Motor neuron (in vitro differentiated cells): ENCODE measurements at regions not wholly inside any gene's neighbourhood (a gene's known extent, or its start where the extent isn't known, plus 50 kb on each side); places are given as distances from the start of the nearest gene placed in this dataset.

Source experiments
- ATAC-seq, 8 experiments: fragments of 200-7000 bp; cut with Tn5 transposase; replicated peaks in 6 of 8; 2 replicates each; pipeline ENCODE4 v1.8.0; 2021; ENCODE audit warnings: mild to moderate bottlenecking in 8 of 8, moderate library complexity in 8 of 8
- H3K27ac ChIP-seq, 2 donors: fragments of 250-450 bp; sonication (Bioruptor Pico); 2 replicates each; pipeline ENCODE4 v1.9.0; 2021; ENCODE audit warnings: antibody characterized with exemption in 2 of 2, mild to moderate bottlenecking in 2 of 2, moderate library complexity in 1 of 2
- H3K4me1 ChIP-seq, 2 donors: fragments of 250-450 bp; sonication (Bioruptor Pico); replicated peaks in 1 of 2; 2 replicates each; pipeline ENCODE4 v1.6.1; 2021; ENCODE audit warnings: antibody characterized with exemption in 2 of 2, mild to moderate bottlenecking in 2 of 2, moderate library complexity in 1 of 2
- H3K4me3 ChIP-seq, 5 donors: fragments of 250-450 bp; sonication (Bioruptor Pico); 2 replicates each; pipeline ENCODE4 v1.9.0; 2021; ENCODE audit warnings: antibody characterized with exemption in 5 of 5, mild to moderate bottlenecking in 5 of 5, moderate library complexity in 4 of 5
- WGBS, 10 experiments: fragments of 450-650 bp; shearing (Covaris generic); methylation state at CpG; one replicate each; pipeline ENCODE4 v1.0.0; 2022; 5-methylcytosine and 5-hydroxymethylcytosine counted together
- in situ Hi-C, 9 experiments: fragments of 400-800 bp; cut with MboI; loops; one replicate each; pipeline ENCODE4 v1.15.0; 2021; ENCODE audit warnings: low sequenced_read_pairs in 9 of 9, low pct_unique_long_range_greater_than_20kb in 2 of 9; ENCODE audit not compliant: unreplicated experiment in 9 of 9

GRCh38 chr15:87573039-87573438 lies 683.5 kb downstream of the NTRK3 start:
- 28 to 84% (median 59%) methylated on average over 2 to 6 of the region's 6 CpGs; no CpG with 5 or more reads in 2 of the 10 experiments for WGBS, 10 experiments
- H3K4me3 ChIP-seq: no peak overlapping the region
- no peak overlapping the region for H3K27ac ChIP-seq
- in situ Hi-C loops: no loop called here
- peaks cover 15 to 16% of the 10 kb centered on the region in 2 donors for H3K4me1 ChIP-seq
- peak in 5 of 8 experiments; percentile 7 to 67 (median 64) for ATAC-seq

DNA sequence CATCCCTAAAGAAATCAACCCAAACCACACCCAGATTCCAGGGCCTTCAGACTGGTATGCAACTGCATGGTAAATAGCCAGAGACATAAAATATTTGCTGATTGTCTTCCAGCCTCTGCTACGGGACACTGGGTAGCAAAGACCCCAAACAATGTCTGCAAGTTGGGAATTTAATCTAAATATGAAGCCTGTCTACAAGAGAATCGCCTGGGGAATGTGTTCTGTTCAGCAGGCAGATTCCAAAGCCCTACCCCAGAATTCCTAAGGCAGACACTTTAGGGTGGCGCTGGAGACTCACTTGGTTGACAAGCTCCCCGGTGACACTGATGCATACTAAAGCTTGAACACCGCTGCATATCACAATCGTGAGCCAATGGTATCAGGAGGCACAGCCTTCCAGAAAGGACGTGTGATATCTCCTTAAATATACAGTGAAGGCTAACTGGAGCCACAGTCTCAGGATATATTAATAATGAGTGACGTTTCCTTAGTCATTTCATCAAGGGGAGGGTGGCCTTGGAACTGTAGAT lies 684.1 kb downstream of the NTRK3 start:
- in situ Hi-C loops: no loop called here
- WGBS, 10 experiments: 25 to 100% (median 66%) methylated on average over 1 to 8 of the region's 8 CpGs; no CpG with 5 or more reads in 3 of the 10 experiments
- H3K27ac ChIP-seq: no peak overlapping the region
- peak in 7 of 8 experiments; percentile 3 to 48 (median 21) for ATAC-seq
- no peak overlapping the region for H3K4me3 ChIP-seq
- peaks cover 15 to 16% of the 10 kb centered on the region in 2 donors for H3K4me1 ChIP-seq

DNA sequence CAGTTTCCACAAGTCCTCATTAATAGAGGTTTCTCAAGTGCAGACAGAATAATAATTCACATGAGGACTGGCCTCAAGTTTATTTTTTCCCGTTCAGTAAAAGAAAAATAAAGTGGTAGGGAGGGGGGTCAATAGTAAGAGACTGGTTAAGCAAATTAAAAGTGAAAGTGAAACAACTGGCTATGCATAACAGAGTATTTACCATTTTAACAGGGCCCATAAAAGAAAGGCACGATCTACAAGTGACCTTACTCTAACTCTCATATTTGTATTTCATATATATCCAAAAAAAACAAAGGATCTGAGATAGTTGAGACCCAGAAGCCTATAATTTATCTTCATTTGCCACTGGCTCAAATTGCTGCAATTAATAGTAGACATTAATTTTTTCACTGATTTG lies 686.3 kb downstream of the NTRK3 start:
- H3K4me1 ChIP-seq: peaks cover 15 to 16% of the 10 kb centered on the region in 2 donors
- no peak overlapping the region for H3K27ac ChIP-seq
- 32 to 100% (median 67%) methylated on average over 2 of the region's 2 CpGs; no CpG with 5 or more reads in 1 of the 10 experiments for WGBS, 10 experiments
- ATAC-seq: no peak
- H3K4me3 ChIP-seq: no peak overlapping the region
- in situ Hi-C loops: no loop called here

GRCh38 chr15:87569581-87569980 lies 687.0 kb downstream of the NTRK3 start:
- ATAC-seq: no peak
- peaks cover 15 to 16% of the 10 kb centered on the region in 2 donors for H3K4me1 ChIP-seq
- H3K27ac ChIP-seq: no peak overlapping the region
- H3K4me3 ChIP-seq: no peak overlapping the region
- WGBS, 10 experiments: 0 to 100% (median 84%) methylated on average over 1 to 3 of the region's 3 CpGs; no CpG with 5 or more reads in 1 of the 10 experiments
- in situ Hi-C loops: no loop called here

DNA sequence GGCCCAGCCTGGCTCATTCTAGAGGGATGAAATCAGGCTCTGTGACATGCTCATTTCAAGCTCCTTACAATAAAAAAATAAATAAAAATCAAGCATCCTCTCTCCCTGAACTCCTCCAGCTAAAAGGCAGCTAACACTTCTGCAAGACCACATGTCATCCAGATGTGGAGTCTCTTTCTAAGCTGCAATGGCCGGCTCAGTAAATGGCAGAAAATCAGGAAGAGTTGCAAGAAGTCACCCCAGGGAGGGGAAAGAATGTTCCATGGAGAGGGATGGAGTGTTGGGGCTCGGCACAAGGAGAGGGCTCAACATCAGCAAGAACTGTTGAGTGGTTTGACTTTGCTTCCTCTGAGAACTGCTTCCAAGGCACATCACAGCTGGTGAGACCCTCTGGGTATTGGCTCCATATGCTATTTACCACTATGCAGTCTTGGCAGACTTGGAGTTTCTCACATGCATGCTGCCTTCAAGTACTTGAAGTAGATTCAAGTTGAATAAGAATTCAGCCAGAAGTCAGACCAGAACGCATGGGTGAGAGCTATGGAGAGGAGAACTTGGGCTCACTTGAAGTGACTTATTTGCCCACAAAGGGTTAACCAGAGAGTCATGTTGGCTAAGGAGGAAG lies 689.0 kb downstream of the NTRK3 start:
- WGBS, 10 experiments: 0 to 100% (median 60%) methylated on average over 1 to 2 of the region's 3 CpGs; no CpG with 5 or more reads in 1 of the 10 experiments
- in situ Hi-C loops: no loop called here
- Histone ChIP-seq H3K27ac (no peak overlapping the region), H3K4me1 (peaks cover 2 to 9% of the 10 kb centered on the region in 2 donors), H3K4me3 (no peak overlapping the region)
- peak in 2 of 8 experiments; percentile 11 to 49 for ATAC-seq

- ATAC-seq: peak in 1 of 8 experiments; percentile 19
- in situ Hi-C loops: no loop called here
- WGBS, 10 experiments: 4 to 100% (median 52%) methylated on average over 1 to 5 of the region's 6 CpGs; no CpG with 5 or more reads in 4 of the 10 experiments
- no peak overlapping the region for H3K4me3 ChIP-seq
- H3K27ac ChIP-seq: no peak overlapping the region
- H3K4me1 ChIP-seq: peaks cover 0 to 4% of the 10 kb centered on the region in 2 donors
Measured at GRCh38 chr15:87566236-87566635, 690.3 kb downstream of the NTRK3 start.

GRCh38 chr15:87564681-87565080 lies 691.9 kb downstream of the NTRK3 start:
- peaks cover 0 to 4% of the 10 kb centered on the region in 2 donors for H3K4me1 ChIP-seq
- in situ Hi-C loops: no loop called here
- peak in 1 of 8 experiments; percentile 17 for ATAC-seq
- no peak overlapping the region for H3K27ac ChIP-seq
- no peak overlapping the region for H3K4me3 ChIP-seq
- WGBS, 10 experiments: 83 to 96% (median 85%) methylated on average over 1 to 3 of the region's 3 CpGs; no CpG with 5 or more reads in 6 of the 10 experiments

GRCh38 chr15:87563869-87564268 lies 692.7 kb downstream of the NTRK3 start:
- in situ Hi-C loops: no loop called here
- Histone ChIP-seq H3K4me1 (peaks cover 0 to 4% of the 10 kb centered on the region in 2 donors), H3K4me3 (no peak overlapping the region), H3K27ac (no peak overlapping the region)
- no peak for ATAC-seq
- 0 to 65% (median 39%) methylated on average over 1 to 2 of the region's 2 CpGs; no CpG with 5 or more reads in 3 of the 10 experiments for WGBS, 10 experiments

GRCh38 chr15:87562203-87562602 lies 694.3 kb downstream of the NTRK3 start:
- H3K27ac ChIP-seq: no peak overlapping the region
- WGBS, 10 experiments: 4 to 100% (median 83%) methylated on average over 2 to 4 of the region's 4 CpGs
- in situ Hi-C loops: no loop called here
- peaks cover 0 to 4% of the 10 kb centered on the region in 2 donors for H3K4me1 ChIP-seq
- no peak overlapping the region for H3K4me3 ChIP-seq
- no peak for ATAC-seq

DNA sequence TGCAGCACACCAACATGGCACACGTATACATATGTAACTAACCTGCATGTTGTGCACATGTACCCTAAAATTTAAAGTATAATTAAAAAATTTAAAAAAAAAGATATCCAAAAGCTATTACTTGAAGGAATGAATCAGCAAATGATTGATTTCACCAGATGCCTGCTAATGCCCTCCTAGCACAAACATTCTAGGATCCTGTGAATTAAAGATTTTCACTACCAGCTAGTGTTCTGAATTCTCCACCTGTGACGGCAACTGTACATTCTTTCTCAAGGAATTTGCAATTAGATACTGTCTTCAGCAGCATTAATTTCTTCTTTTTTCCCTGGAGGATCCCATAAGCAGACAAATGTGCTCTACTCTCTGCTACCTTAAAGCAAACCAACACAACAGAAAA lies 694.9 kb downstream of the NTRK3 start:
- WGBS, 10 experiments: 92 to 100% (median 100%) methylated on average over 1 to 2 of the region's 2 CpGs; no CpG with 5 or more reads in 4 of the 10 experiments
- Histone ChIP-seq H3K4me1 (peaks cover 0 to 4% of the 10 kb centered on the region in 2 donors), H3K4me3 (no peak overlapping the region), H3K27ac (no peak overlapping the region)
- in situ Hi-C loops: no loop called here
- ATAC-seq: no peak

GRCh38 chr15:87557881-87558280 lies 698.7 kb downstream of the NTRK3 start:
- Histone ChIP-seq H3K4me3 (no peak overlapping the region), H3K27ac (no peak overlapping the region), H3K4me1 (no peaks in the 10 kb centered on the region)
- peak in 1 of 8 experiments; percentile 13 for ATAC-seq
- in situ Hi-C loops: no loop called here
- 13 to 43% (median 31%) methylated on average over 1 of the region's 1 CpG; no CpG with 5 or more reads in 6 of the 10 experiments for WGBS, 10 experiments

GRCh38 chr15:87556886-87557285 lies 699.7 kb downstream of the NTRK3 start:
- H3K27ac ChIP-seq: no peak overlapping the region
- in situ Hi-C loops: no loop called here
- no peak for ATAC-seq
- no peak overlapping the region for H3K4me3 ChIP-seq
- no peaks in the 10 kb centered on the region for H3K4me1 ChIP-seq

- 41 to 89% (median 81%) methylated on average over 3 to 6 of the region's 6 CpGs; no CpG with 5 or more reads in 1 of the 10 experiments for WGBS, 10 experiments
- in situ Hi-C loops: no loop called here
- H3K27ac ChIP-seq: no peak overlapping the region
- H3K4me3 ChIP-seq: no peak overlapping the region
- no peaks in the 10 kb centered on the region for H3K4me1 ChIP-seq
- no peak for ATAC-seq
Measured at GRCh38 chr15:87549860-87550259, 706.7 kb downstream of the NTRK3 start.

- Histone ChIP-seq H3K4me1 (no peaks in the 10 kb centered on the region), H3K4me3 (no peak overlapping the region), H3K27ac (no peak overlapping the region)
- in situ Hi-C loops: no loop called here
- ATAC-seq: no peak
Measured at GRCh38 chr15:87549296-87549695, 707.2 kb downstream of the NTRK3 start.
